GM12874 (cell line): ENCODE measurements at regions not wholly inside any gene's neighbourhood (a gene's known extent, or its start where the extent isn't known, plus 50 kb on each side); places are given as distances from the start of the nearest gene placed in this dataset.

Experiments
- TF ChIP-seq, protein P1 (sequence below): IDR thresholded peaks from 2 replicates; pipeline ENCODE4 v1.5.1; 2011; ENCODE audit warnings: low read depth, mild to moderate bottlenecking, control low read depth, low read length, moderate library complexity; ENCODE audit not compliant: insufficient read depth

DNA sequence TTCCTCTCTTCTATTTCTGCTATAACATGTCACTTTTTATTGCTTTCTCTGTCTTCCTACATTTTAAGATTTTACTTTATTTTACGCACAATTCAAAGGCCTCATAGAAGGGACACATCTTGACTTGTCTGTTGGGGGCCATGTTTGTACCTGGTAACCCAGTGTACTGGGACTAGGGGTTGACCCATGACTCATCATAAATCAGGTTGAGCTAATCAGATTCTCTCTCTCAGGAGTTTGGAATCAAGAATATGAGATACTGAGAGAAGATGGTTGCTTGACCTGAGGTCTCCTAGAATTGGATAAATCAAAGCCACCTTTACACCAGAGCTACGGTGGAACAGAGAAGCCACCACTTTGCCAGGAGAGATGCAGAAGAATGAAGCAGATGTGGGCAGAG is 153.0 kb downstream of the UXS1 start:
- TF ChIP-seq, protein P1, sequence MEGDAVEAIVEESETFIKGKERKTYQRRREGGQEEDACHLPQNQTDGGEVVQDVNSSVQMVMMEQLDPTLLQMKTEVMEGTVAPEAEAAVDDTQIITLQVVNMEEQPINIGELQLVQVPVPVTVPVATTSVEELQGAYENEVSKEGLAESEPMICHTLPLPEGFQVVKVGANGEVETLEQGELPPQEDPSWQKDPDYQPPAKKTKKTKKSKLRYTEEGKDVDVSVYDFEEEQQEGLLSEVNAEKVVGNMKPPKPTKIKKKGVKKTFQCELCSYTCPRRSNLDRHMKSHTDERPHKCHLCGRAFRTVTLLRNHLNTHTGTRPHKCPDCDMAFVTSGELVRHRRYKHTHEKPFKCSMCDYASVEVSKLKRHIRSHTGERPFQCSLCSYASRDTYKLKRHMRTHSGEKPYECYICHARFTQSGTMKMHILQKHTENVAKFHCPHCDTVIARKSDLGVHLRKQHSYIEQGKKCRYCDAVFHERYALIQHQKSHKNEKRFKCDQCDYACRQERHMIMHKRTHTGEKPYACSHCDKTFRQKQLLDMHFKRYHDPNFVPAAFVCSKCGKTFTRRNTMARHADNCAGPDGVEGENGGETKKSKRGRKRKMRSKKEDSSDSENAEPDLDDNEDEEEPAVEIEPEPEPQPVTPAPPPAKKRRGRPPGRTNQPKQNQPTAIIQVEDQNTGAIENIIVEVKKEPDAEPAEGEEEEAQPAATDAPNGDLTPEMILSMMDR = no peak

DNA sequence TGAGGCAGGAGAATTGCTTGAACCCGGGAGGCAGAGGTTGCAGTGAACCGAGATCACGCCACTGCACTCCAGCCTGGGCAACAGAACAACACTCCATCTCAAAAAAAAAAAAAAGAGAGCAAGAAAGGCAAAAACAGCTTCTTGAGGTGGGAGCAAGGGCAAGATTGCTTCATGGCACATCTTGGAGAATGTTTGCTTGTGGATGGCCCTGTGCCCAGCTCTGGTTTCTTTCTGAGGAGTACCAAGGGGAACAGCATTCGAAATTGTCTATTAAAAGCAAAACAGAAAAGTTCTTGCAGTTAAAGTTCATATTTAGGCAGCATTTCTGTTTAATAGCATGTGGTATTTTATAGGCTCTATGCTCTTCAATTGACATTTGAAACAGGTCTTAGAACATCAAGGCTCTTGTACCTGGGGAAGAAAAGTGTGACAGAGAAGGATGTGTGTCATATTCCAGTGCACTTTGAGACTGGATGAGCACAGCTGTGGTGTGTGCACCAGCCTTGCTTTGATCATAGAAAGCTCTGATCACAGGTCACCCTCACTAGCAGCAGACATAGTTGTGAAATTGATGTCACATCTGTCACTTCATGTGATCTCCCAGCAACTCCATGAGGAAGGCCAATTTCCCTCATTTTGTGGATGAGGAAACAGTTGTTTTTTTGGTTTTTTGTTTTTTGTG is 154.3 kb downstream of the UXS1 start:
- TF ChIP-seq, protein P1 = no peak

DNA sequence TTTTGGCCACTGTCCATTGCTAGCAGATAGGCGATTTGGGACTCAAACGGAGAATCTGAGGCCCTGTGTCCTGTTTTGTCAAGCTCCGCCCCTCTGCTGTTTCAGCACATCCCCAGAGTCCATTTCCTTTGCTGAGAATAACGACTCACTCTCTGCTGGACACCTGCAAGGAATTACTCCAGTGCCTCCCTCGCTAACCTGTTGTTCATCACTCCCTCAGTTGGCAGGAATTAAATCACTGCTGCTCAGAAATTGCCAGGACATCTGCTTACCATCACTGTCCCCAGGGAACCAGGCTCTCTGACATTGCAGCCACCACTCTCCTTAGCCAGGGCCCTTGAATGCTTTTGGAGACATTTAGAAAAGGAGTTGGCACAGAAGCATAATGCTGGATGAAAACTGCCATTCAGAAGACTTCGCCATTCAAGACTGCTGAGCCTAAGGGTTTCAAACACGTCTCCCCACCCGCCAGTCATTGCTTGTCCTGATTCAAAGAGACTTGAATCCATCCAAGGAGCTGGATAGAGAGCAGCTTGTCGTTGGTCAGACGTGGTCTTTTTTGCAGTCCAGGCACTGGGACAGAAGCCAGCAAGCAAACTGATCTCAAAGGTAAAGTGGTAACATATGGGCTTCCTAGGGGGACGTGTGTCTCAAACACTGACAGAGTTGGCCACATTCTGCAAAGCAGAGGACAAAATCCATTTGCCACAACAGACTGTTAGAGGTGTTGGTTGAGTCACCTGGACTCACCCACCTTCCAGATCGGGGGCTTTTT is 155.3 kb downstream of the UXS1 start:
- TF ChIP-seq, protein P1 = no peak

DNA sequence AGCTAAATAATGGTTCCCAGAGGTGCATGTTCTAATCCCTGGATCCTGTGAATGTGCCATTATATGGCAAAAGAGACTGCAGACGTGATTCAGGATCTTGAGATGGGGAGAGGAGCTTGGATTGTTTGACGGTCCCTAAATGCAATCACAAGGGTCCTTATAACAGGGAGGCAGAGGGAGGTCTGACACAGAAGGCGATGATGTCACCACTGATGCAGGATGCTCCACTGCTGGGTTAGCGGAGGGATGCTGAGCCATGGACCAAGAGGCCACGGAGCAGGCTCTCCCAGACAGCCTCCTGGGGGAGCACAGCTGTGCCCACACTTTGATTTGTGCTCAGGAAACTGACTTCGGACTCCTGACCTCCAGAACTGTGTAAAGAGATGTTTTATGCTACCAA is 156.2 kb downstream of the UXS1 start:
- TF ChIP-seq, protein P1 = no peak

DNA sequence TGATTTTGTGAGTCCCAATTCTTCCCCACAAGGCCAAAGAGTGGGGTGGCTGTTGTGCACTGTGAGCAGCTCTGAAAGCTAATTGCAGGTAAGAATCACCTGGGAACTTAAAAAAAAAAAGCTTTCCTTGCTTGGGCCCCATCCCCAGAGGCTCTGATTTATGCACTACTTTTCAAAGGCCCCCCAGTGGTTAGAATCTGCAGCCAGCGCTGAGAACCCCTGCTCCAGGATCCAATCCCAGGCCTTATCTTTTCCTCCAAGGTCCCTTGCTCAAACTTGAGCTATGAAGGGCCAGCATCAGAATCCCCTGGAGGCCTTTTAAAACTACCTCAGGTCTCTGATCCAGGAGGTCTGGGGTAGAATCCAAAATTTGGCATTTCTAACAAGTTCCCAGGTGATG is 156.8 kb downstream of the UXS1 start:
- TF ChIP-seq, protein P1 = no peak

DNA sequence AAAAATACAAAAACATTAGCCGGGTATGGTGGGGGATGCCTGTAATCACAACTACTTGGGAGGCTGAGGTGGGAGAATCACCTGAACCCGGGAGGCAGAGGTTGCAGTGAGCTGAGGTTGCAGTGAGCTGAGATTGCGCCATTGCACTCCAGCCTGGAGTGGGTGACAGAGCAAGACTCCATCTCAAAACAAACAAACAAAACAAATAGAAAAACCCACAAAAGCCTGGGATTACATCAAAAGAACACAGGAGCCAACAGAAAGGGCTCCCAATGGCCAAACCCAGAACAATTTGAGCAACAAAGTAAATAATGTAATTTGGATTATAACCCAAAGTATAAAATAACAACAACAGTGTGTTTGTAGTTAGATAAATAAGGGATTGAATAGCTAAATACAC is 159.8 kb downstream of the UXS1 start:
- TF ChIP-seq, protein P1 = no peak

DNA sequence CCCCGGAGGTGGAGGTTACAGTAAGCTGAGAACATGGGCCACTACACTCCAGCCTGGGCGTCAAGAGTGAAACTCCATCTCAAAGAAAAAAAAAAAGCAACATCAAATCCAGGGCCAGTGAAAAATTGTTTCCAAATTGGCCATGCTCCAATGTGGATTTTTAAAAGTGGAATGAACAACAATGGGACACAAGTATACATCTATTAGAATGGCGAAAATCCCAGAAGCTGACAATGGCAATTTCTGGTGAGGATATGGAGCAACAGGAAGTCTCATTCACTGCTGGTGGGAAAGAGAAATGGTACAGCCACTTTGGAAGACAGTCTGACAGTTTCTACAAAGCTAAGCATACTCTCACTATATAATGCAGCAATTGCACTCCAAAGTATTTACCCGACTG is 161.4 kb downstream of the UXS1 start:
- TF ChIP-seq, protein P1 = no peak
